Tibial nerve (tissue), 4 donors: ENCODE measurements at regions not wholly inside any gene's neighbourhood (a gene's known extent, or its start where the extent isn't known, plus 50 kb on each side); places are given as distances from the start of the nearest gene placed in this dataset.

Source experiments
- DNase-seq, 2 donors: peaks; one replicate each; pipeline ENCODE4 v3.0.0-alpha.2; 2019; ENCODE audit warnings: low spot score in 2 of 2
- H3K27ac ChIP-seq, 4 donors: fragments of 200-600 bp; sonication (generic) in 3 of 4; one replicate each; pipeline ENCODE4 v1.5.1; 2017 to 2019; ENCODE audit warnings: mild to moderate bottlenecking in 1 of 4
- H3K27me3 ChIP-seq, 2 donors: fragments of 200-600 bp; sonication (generic) in 1 of 2; one replicate each; pipeline versions ENCODE4 v1.5.1 to v1.6.0; 2017 to 2019
- H3K36me3 ChIP-seq, 3 donors: fragments of 200-600 bp; sonication (generic); one replicate each; pipeline ENCODE4 v1.5.1; 2018 to 2019
- H3K4me1 ChIP-seq, 4 donors: fragments of 200-600 bp; sonication (generic) in 3 of 4; one replicate each; pipeline ENCODE4 v1.5.1; 2017 to 2019
- H3K4me3 ChIP-seq, 4 donors: fragments of 200-600 bp; sonication (generic) in 3 of 4; one replicate each; pipeline ENCODE4 v1.5.1; 2017 to 2019; ENCODE audit warnings: mild to moderate bottlenecking in 1 of 4, moderate library complexity in 1 of 4
- H3K9me3 ChIP-seq, 4 donors: fragments of 200-600 bp; sonication (generic) in 3 of 4; one replicate each; pipeline ENCODE4 v1.5.1; 2017 to 2019
- EP300 ChIP-seq, 2 donors: sonication (generic); formaldehyde crosslinking; IDR thresholded peaks; one replicate each; pipeline ENCODE4 v1.6.1; 2017; ENCODE audit warnings: antibody characterized with exemption in 2 of 2, mild to moderate bottlenecking in 1 of 2
- POLR2A ChIP-seq, 2 donors: fragments of 450-650 bp; IDR thresholded peaks; one replicate each; pipeline ENCODE4 v1.6.1; 2017; ENCODE audit warnings: antibody characterized with exemption in 2 of 2, mild to moderate bottlenecking in 2 of 2, moderate library complexity in 2 of 2
- WGBS, 2 donors: methylation state at CpG; one replicate each; pipeline ENCODE4 v1.1.5; 2018; 5-methylcytosine and 5-hydroxymethylcytosine counted together
- TF ChIP-seq, protein P1 (sequence below), 5 experiments: fragments of 200-600 bp in 3 of 5; fragments of 450-650 bp in 2 of 5; sonication (generic) in 3 of 5; IDR thresholded peaks; one replicate each; pipeline ENCODE4 v1.5.1; 2016 to 2019; ENCODE audit warnings: antibody characterized with exemption in 5 of 5, mild to moderate bottlenecking in 3 of 5, moderate library complexity in 2 of 5

DNA sequence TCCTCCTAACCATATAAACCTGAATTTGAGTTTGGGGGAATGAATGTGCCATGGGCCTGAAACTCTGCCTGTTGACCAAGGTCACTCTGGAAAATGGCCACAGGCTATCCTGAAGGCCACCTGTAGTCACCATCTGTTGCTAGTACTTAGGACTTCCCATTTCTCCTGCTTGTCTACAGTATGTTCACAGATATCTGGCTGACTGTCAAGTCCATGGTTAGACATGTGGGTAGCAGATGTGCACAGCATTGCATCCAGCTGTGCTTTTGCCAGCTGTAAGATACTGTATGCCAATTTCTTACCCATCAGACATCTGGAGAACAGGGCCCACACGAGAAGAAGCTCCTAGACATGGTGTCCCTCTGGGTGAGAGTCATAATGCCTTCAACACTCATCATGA is 475.4 kb downstream of the INSC start:
- TF ChIP-seq EP300 (IDR thresholded peaks at IDR 0.05) (no peak), POLR2A (IDR thresholded peaks at IDR 0.05) (no peak)
- TF ChIP-seq, protein P1, sequence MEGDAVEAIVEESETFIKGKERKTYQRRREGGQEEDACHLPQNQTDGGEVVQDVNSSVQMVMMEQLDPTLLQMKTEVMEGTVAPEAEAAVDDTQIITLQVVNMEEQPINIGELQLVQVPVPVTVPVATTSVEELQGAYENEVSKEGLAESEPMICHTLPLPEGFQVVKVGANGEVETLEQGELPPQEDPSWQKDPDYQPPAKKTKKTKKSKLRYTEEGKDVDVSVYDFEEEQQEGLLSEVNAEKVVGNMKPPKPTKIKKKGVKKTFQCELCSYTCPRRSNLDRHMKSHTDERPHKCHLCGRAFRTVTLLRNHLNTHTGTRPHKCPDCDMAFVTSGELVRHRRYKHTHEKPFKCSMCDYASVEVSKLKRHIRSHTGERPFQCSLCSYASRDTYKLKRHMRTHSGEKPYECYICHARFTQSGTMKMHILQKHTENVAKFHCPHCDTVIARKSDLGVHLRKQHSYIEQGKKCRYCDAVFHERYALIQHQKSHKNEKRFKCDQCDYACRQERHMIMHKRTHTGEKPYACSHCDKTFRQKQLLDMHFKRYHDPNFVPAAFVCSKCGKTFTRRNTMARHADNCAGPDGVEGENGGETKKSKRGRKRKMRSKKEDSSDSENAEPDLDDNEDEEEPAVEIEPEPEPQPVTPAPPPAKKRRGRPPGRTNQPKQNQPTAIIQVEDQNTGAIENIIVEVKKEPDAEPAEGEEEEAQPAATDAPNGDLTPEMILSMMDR (IDR thresholded peaks at IDR 0.05), result no peak
- 65 to 90% methylated on average over 1 of the region's 1 CpG for WGBS, 2 donors
- Histone ChIP-seq H3K4me1 (peaks cover 0 to 5% (median 0%) of the 10 kb centered on the region in 4 donors), H3K36me3 (no peaks in the 10 kb centered on the region), H3K27ac (no peak overlapping the region), H3K27me3 (no peaks in the 10 kb centered on the region), H3K4me3 (no peak overlapping the region), H3K9me3 (no peaks in the 10 kb centered on the region)
- DNase-seq, result no peak

DNA sequence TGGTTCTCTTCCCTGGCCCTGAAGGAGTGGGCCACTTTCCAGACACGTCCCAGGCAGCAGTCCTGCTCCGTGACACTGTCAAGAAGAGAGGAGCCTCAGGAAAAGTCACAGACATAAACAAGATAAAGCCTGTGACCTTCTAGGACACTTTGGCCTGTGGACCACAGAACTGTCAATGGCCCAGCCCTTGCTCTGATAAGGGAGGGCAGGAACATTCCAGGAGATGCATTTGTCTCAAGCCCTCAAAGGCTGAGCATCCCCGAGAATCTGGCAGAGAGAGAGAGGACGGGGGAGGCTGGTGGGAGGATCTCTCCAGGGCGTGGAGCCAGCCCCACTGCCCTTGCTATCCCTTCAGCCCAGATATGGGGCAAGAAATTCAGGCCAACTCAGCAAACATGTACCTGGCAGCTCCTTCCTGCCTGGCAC is 476.4 kb downstream of the INSC start:
- no peak for DNase-seq

DNA sequence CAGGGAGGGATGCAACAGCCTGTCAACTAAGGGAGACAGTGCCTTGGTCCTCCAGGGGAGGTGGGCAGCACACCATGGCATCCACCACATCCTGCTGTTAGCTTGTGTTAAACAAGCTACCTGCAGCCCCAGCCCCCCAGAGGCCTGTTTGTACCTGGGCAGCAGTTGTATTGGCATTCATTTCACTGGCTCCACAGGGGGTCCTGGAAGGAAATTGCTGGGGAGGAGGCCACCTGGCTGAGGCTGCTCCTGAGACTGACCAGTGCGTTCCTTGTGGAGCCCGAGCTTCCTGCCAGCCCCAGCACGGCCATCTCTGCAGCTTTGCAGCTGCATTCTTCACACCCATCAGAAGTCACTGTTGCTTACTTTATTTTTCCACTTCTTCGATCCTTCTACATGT is 479.9 kb downstream of the INSC start:
- 72 to 84% methylated on average over 4 of the region's 4 CpGs for WGBS, 2 donors
- Histone ChIP-seq H3K36me3 (no peaks in the 10 kb centered on the region), H3K4me1 (no peaks in the 10 kb centered on the region), H3K27ac (no peak overlapping the region), H3K4me3 (no peak overlapping the region), H3K9me3 (no peaks in the 10 kb centered on the region), H3K27me3 (no peaks in the 10 kb centered on the region)
- no peak for DNase-seq
- TF ChIP-seq, protein P1 (IDR thresholded peaks at IDR 0.05), result no peak
- no peak for TF ChIP-seq POLR2A (IDR thresholded peaks at IDR 0.05)
- no peak for TF ChIP-seq EP300 (IDR thresholded peaks at IDR 0.05)

More for the DNA sequence above, 476.4 kb downstream of the INSC start:
- Histone ChIP-seq H3K4me1 (no peaks in the 10 kb centered on the region), H3K36me3 (no peaks in the 10 kb centered on the region), H3K4me3 (no peak overlapping the region), H3K27me3 (no peaks in the 10 kb centered on the region), H3K27ac (no peak overlapping the region), H3K9me3 (no peaks in the 10 kb centered on the region)
- TF ChIP-seq, protein P1 (IDR thresholded peaks at IDR 0.05), result no peak
- TF ChIP-seq EP300 (IDR thresholded peaks at IDR 0.05) (no peak), POLR2A (IDR thresholded peaks at IDR 0.05) (no peak)
- 74 to 76% methylated on average over 5 of the region's 5 CpGs for WGBS, 2 donors

DNA sequence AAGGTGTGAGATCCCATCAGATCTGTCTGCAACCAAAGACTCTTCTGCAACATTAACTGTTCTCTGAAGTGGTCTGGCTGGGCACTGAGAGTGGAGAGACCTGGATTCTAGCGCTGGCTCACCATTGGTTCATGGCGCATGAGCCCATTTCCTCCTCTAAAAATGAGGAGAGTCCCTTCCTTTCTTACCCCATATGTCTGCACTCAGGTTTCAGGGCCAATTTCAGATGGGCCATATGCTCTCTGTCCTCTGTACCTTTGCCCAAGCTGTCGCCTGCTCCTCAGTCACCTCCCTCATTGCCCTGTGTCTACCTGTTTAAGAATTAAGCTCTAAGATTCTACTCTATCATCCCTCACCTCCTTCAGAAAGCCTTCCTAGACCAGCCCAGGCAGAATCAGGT is 484.7 kb downstream of the INSC start:
- Histone ChIP-seq H3K4me3 (no peak overlapping the region), H3K4me1 (peaks cover 0 to 18% (median 0%) of the 10 kb centered on the region in 4 donors), H3K27me3 (no peaks in the 10 kb centered on the region), H3K27ac (no peak overlapping the region), H3K9me3 (no peaks in the 10 kb centered on the region), H3K36me3 (no peaks in the 10 kb centered on the region)
- WGBS, 2 donors, result 94 to 99% methylated on average over 3 of the region's 3 CpGs
- TF ChIP-seq POLR2A (IDR thresholded peaks at IDR 0.05) (no peak), EP300 (IDR thresholded peaks at IDR 0.05) (no peak)
- TF ChIP-seq, protein P1 (IDR thresholded peaks at IDR 0.05), result no peak
- no peak for DNase-seq

DNA sequence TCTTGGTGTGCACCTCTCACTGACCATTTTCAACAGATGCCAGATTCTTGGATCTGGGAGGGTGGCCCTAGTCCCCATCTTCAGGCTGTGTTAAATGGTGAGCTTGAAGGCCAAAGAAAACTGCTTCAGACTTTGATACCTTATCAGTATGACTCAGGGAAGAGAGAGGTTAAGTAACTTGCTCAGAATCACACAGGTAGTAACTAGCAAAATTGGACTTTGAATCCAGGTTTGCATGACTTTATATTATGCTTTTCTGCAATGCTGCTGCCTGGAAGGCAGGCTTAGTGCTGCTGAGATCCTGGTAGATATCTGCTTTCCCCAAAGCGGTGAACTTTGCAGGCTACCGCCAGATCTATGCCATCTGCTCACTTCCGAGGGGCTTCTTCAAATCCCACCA is 487.3 kb downstream of the INSC start:
- no peak for DNase-seq
- no peak overlapping the region for H3K27ac ChIP-seq
- H3K27me3 ChIP-seq, result no peaks in the 10 kb centered on the region
- WGBS, 2 donors, result 92 to 93% methylated on average over 3 of the region's 3 CpGs
- TF ChIP-seq EP300 (IDR thresholded peaks at IDR 0.05) (no peak), POLR2A (IDR thresholded peaks at IDR 0.05) (no peak)
- TF ChIP-seq, protein P1 (IDR thresholded peaks at IDR 0.05), result no peak
- no peaks in the 10 kb centered on the region for H3K36me3 ChIP-seq
- peaks cover 0 to 18% (median 0%) of the 10 kb centered on the region in 4 donors for H3K4me1 ChIP-seq
- H3K9me3 ChIP-seq, result no peaks in the 10 kb centered on the region
- H3K4me3 ChIP-seq, result no peak overlapping the region
